Lower lobe of right lung (tissue), 2 donors: ENCODE measurements at regions not wholly inside any gene's neighbourhood (a gene's known extent, or its start where the extent isn't known, plus 50 kb on each side); places are given as distances from the start of the nearest gene placed in this dataset.

Source experiments
- ATAC-seq, 2 donors: fragments of 200-7000 bp; cut with Tn5 transposase; one replicate each; pipeline ENCODE4 v1.9.1; 2020 to 2022; ENCODE audit warnings: mild to moderate bottlenecking in 2 of 2, moderate library complexity in 2 of 2
- DNase-seq: peaks from one replicate; pipeline ENCODE4 v3.0.0-alpha.2; 2020
- H3K27ac ChIP-seq: fragments of 200-600 bp; one replicate; pipeline ENCODE4 v1.8.0; 2022
- H3K27me3 ChIP-seq: fragments of 200-600 bp; one replicate; pipeline ENCODE4 v1.8.0; 2022; ENCODE audit warnings: low read depth
- H3K36me3 ChIP-seq: fragments of 200-600 bp; one replicate; pipeline ENCODE4 v1.8.0; 2022; ENCODE audit warnings: mild to moderate bottlenecking
- H3K4me1 ChIP-seq: fragments of 200-600 bp; one replicate; pipeline ENCODE4 v1.8.0; 2022
- H3K4me3 ChIP-seq: fragments of 200-600 bp; one replicate; pipeline ENCODE4 v1.8.0; 2022; ENCODE audit warnings: mild to moderate bottlenecking
- H3K9me3 ChIP-seq: fragments of 200-600 bp; one replicate; pipeline ENCODE4 v1.8.0; 2022
- CTCF ChIP-seq: fragments of 200-600 bp; IDR thresholded peaks from one replicate; pipeline ENCODE4 v1.8.0; 2022; ENCODE audit warnings: antibody characterized with exemption, mild to moderate bottlenecking
- intact Hi-C: fragments of 100-400 bp; cut with DNase I; formaldehyde crosslinking; loops from one replicate; pipeline ENCODE4 v1.11.0; 2022
- donor health status: DM: no; HTN: yes; CAD: no; lungs with severe emphysema.

- ATAC-seq (no peak), DNase-seq (no peak)
- Histone ChIP-seq H3K36me3 (no peaks in the 10 kb centered on the region), H3K27me3 (no peaks in the 10 kb centered on the region), H3K9me3 (no peaks in the 10 kb centered on the region), H3K27ac (no peak overlapping the region), H3K4me1 (peaks cover 4% of the 10 kb centered on the region), H3K4me3 (no peak overlapping the region)
- intact Hi-C loops = no loop called here
- TF ChIP-seq CTCF = no peak
Observed at GRCh38 chr5:60205071-60205470, 311.5 kb upstream of the PDE4D start.

GRCh38 chr5:60196385-60197113, 303.0 kb upstream of the PDE4D start:
- intact Hi-C loops = no loop called here
- no peaks in the 10 kb centered on the region for H3K36me3 ChIP-seq
- H3K9me3 ChIP-seq = no peaks in the 10 kb centered on the region
- DNase-seq (no peak), ATAC-seq (peak; percentile 29 to 37)
- TF ChIP-seq CTCF = no peak
- H3K27ac ChIP-seq = no peak overlapping the region
- no peak overlapping the region for H3K4me3 ChIP-seq
- H3K4me1 ChIP-seq = no peaks in the 10 kb centered on the region
- H3K27me3 ChIP-seq = no peaks in the 10 kb centered on the region

- Histone ChIP-seq H3K4me1 (no peaks in the 10 kb centered on the region), H3K27ac (no peak overlapping the region), H3K9me3 (no peaks in the 10 kb centered on the region), H3K4me3 (no peak overlapping the region), H3K36me3 (no peaks in the 10 kb centered on the region), H3K27me3 (no peaks in the 10 kb centered on the region)
- no peak for TF ChIP-seq CTCF
- intact Hi-C loops = no loop called here
- DNase-seq (no peak), ATAC-seq (no peak)
Observed at GRCh38 chr5:60195551-60195950, 302.0 kb upstream of the PDE4D start.

GRCh38 chr5:60195083-60195482, 301.6 kb upstream of the PDE4D start:
- Histone ChIP-seq H3K4me3 (no peak overlapping the region), H3K27me3 (no peaks in the 10 kb centered on the region), H3K4me1 (no peaks in the 10 kb centered on the region), H3K36me3 (no peaks in the 10 kb centered on the region), H3K9me3 (no peaks in the 10 kb centered on the region), H3K27ac (no peak overlapping the region)
- DNase-seq (no peak), ATAC-seq (no peak)
- TF ChIP-seq CTCF = no peak
- intact Hi-C loops = no loop called here

- H3K4me3 ChIP-seq = peak overlapping the region; percentile 30
- no peaks in the 10 kb centered on the region for H3K36me3 ChIP-seq
- ATAC-seq = peak in 1 of 2 donors; percentile 60
- no peaks in the 10 kb centered on the region for H3K27me3 ChIP-seq
- no peak for TF ChIP-seq CTCF
- intact Hi-C loops = no loop called here
- H3K4me1 ChIP-seq = no peaks in the 10 kb centered on the region
- H3K9me3 ChIP-seq = no peaks in the 10 kb centered on the region
- no peak for DNase-seq
- H3K27ac ChIP-seq = peak overlapping the region; percentile 46
Observed at GRCh38 chr5:60185231-60186099, 291.9 kb upstream of the PDE4D start.
